Suprapubic skin (tissue), 4 donors: ENCODE measurements at regions not wholly inside any gene's neighbourhood (a gene's known extent, or its start where the extent isn't known, plus 50 kb on each side); places are given as distances from the start of the nearest gene placed in this dataset.
"Not testable (repeated sequence)": the region's sequence is repeated elsewhere in the genome, so short reads cannot be mapped to it uniquely, and the experiment has no call there.

Experiments
- DNase-seq, 2 donors: peaks; one replicate each; pipeline ENCODE4 v3.0.0-alpha.2; 2019; ENCODE audit warnings: low spot score in 2 of 2
- H3K27ac ChIP-seq: fragments of 200-600 bp; sonication (generic); one replicate; pipeline ENCODE4 v1.5.1; 2019
- H3K27me3 ChIP-seq: fragments of 200-600 bp; sonication (generic); one replicate; pipeline ENCODE4 v1.5.1; 2019
- H3K36me3 ChIP-seq: fragments of 200-600 bp; sonication (generic); one replicate; pipeline ENCODE4 v1.5.1; 2019
- H3K4me1 ChIP-seq: fragments of 200-600 bp; sonication (generic); one replicate; pipeline ENCODE4 v1.5.1; 2019
- H3K4me3 ChIP-seq: fragments of 200-600 bp; sonication (generic); one replicate; pipeline ENCODE4 v1.5.1; 2019; ENCODE audit warnings: mild to moderate bottlenecking
- H3K9me3 ChIP-seq: fragments of 200-600 bp; sonication (generic); one replicate; pipeline ENCODE4 v1.5.1; 2019
- CTCF ChIP-seq, 2 donors: fragments of 200-600 bp in 1 of 2; fragments of 450-650 bp in 1 of 2; sonication (generic) in 1 of 2; IDR thresholded peaks; one replicate each; pipeline ENCODE4 v1.5.1; 2016 to 2019; ENCODE audit warnings: antibody characterized with exemption in 2 of 2, mild to moderate bottlenecking in 1 of 2, moderate library complexity in 1 of 2
- EP300 ChIP-seq: sonication (generic); formaldehyde crosslinking; IDR thresholded peaks from one replicate; pipeline ENCODE4 v1.6.1; 2017; ENCODE audit warnings: antibody characterized with exemption
- POLR2A ChIP-seq, 2 donors: fragments of 450-650 bp; IDR thresholded peaks; one replicate each; pipeline ENCODE4 v1.6.1; 2017; ENCODE audit warnings: antibody characterized with exemption in 2 of 2, mild to moderate bottlenecking in 2 of 2, moderate library complexity in 2 of 2
- POLR2AphosphoS5 ChIP-seq, 3 donors: sonication (generic); formaldehyde crosslinking; IDR thresholded peaks; one replicate each; pipeline ENCODE4 v1.6.1; 2017; ENCODE audit warnings: antibody characterized with exemption in 3 of 3
- WGBS: methylation state at CpG from one replicate; pipeline ENCODE4 v1.1.5; 2018; 5-methylcytosine and 5-hydroxymethylcytosine counted together

- DNase-seq, H3K36me3 ChIP-seq, H3K4me1 ChIP-seq, H3K27me3 ChIP-seq, H3K27ac ChIP-seq, H3K4me3 ChIP-seq, H3K9me3 ChIP-seq: not testable (repeated sequence)
- 91% methylated on average over 6 of the region's 6 CpGs for WGBS
Measured at GRCh38 chr9:78172610-78173009, 63.3 kb upstream of the CEP78 start.

GRCh38 chr9:78171651-78172050, 64.2 kb upstream of the CEP78 start:
- WGBS, result 84% methylated on average over 1 of the region's 1 CpG
- no peak for DNase-seq

GRCh38 chr9:78169125-78169524, 66.8 kb upstream of the CEP78 start:
- Histone ChIP-seq H3K27ac (no peak overlapping the region), H3K36me3 (no peaks in the 10 kb centered on the region), H3K4me1 (no peaks in the 10 kb centered on the region), H3K9me3 (no peaks in the 10 kb centered on the region), H3K27me3 (no peaks in the 10 kb centered on the region), H3K4me3 (no peak overlapping the region)
- no peak for DNase-seq
- TF ChIP-seq EP300 (no peak), POLR2A (IDR thresholded peaks at IDR 0.05) (no peak), CTCF (IDR thresholded peaks at IDR 0.05) (no peak), POLR2AphosphoS5 (IDR thresholded peaks at IDR 0.05) (no peak)
- 88% methylated on average over 6 of the region's 6 CpGs for WGBS

More at GRCh38 chr9:78171651-78172050, 64.2 kb upstream of the CEP78 start:
- no peaks in the 10 kb centered on the region for H3K27me3 ChIP-seq
- TF ChIP-seq POLR2A (IDR thresholded peaks at IDR 0.05) (no peak), POLR2AphosphoS5 (IDR thresholded peaks at IDR 0.05) (no peak), EP300 (no peak), CTCF (IDR thresholded peaks at IDR 0.05) (no peak)
- H3K9me3 ChIP-seq, result no peaks in the 10 kb centered on the region
- no peaks in the 10 kb centered on the region for H3K36me3 ChIP-seq
- no peak overlapping the region for H3K27ac ChIP-seq
- H3K4me1 ChIP-seq, result no peaks in the 10 kb centered on the region
- H3K4me3 ChIP-seq, result no peak overlapping the region

- Histone ChIP-seq H3K4me1 (no peaks in the 10 kb centered on the region), H3K36me3 (no peaks in the 10 kb centered on the region), H3K27ac (no peak overlapping the region), H3K27me3 (no peaks in the 10 kb centered on the region), H3K9me3 (no peaks in the 10 kb centered on the region), H3K4me3 (no peak overlapping the region)
- 26% methylated on average over 2 of the region's 2 CpGs for WGBS
- DNase-seq, result no peak
- TF ChIP-seq CTCF (IDR thresholded peaks at IDR 0.05), result no peak
- no peak for TF ChIP-seq POLR2A (IDR thresholded peaks at IDR 0.05)
- TF ChIP-seq POLR2AphosphoS5 (IDR thresholded peaks at IDR 0.05), result no peak
Measured at GRCh38 chr9:78167356-78167755, 68.5 kb upstream of the CEP78 start.

- Histone ChIP-seq H3K4me3 (no peak overlapping the region), H3K36me3 (no peaks in the 10 kb centered on the region), H3K27me3 (no peaks in the 10 kb centered on the region), H3K27ac (no peak overlapping the region), H3K4me1 (no peaks in the 10 kb centered on the region), H3K9me3 (no peaks in the 10 kb centered on the region)
- WGBS, result 78% methylated on average over 2 of the region's 2 CpGs
- DNase-seq, result no peak
- no peak for TF ChIP-seq POLR2A (IDR thresholded peaks at IDR 0.05)
- TF ChIP-seq CTCF (IDR thresholded peaks at IDR 0.05), result no peak
- TF ChIP-seq POLR2AphosphoS5 (IDR thresholded peaks at IDR 0.05), result no peak
- TF ChIP-seq EP300, result no peak
Measured at GRCh38 chr9:78163834-78164233, 72.0 kb upstream of the CEP78 start.

- DNase-seq, result no peak
- no peak for TF ChIP-seq CTCF (IDR thresholded peaks at IDR 0.05)
- TF ChIP-seq POLR2A (IDR thresholded peaks at IDR 0.05), result no peak
- TF ChIP-seq EP300, result no peak
- TF ChIP-seq POLR2AphosphoS5 (IDR thresholded peaks at IDR 0.05), result no peak
- H3K4me1 ChIP-seq, result no peaks in the 10 kb centered on the region
- H3K27ac ChIP-seq, result no peak overlapping the region
- no peaks in the 10 kb centered on the region for H3K9me3 ChIP-seq
- no peak overlapping the region for H3K4me3 ChIP-seq
- no peaks in the 10 kb centered on the region for H3K36me3 ChIP-seq
- H3K27me3 ChIP-seq, result no peaks in the 10 kb centered on the region
- 23% methylated on average over 1 of the region's 1 CpG for WGBS
Measured at GRCh38 chr9:78158286-78158685, 77.6 kb upstream of the CEP78 start.
